ENCODE measurements at regions not wholly inside any gene's neighbourhood (a gene's known extent, or its start where the extent isn't known, plus 50 kb on each side); places are given as distances from the start of the nearest gene placed in this dataset.

DNA sequence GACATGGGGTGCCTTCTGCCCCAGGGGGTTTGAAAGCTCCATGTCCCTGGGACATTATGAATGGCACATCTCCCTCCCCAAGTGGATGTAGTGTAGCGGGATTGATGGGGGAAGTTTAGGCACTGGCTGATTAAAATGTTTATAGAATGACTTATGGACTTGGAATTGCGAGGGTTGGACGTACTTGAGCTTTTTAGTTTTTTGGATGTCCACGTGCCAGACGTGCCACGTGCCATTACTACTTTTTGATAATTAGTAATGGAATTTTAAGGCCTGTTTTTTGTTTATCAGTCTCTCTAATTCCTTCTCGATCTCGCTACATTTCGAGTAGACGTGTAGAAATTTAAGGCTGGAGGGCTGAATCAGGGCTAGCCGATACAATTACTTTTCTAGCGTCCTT, 162.8 kb downstream of the TBXT start:
- TF ChIP-seq, protein P1, sequence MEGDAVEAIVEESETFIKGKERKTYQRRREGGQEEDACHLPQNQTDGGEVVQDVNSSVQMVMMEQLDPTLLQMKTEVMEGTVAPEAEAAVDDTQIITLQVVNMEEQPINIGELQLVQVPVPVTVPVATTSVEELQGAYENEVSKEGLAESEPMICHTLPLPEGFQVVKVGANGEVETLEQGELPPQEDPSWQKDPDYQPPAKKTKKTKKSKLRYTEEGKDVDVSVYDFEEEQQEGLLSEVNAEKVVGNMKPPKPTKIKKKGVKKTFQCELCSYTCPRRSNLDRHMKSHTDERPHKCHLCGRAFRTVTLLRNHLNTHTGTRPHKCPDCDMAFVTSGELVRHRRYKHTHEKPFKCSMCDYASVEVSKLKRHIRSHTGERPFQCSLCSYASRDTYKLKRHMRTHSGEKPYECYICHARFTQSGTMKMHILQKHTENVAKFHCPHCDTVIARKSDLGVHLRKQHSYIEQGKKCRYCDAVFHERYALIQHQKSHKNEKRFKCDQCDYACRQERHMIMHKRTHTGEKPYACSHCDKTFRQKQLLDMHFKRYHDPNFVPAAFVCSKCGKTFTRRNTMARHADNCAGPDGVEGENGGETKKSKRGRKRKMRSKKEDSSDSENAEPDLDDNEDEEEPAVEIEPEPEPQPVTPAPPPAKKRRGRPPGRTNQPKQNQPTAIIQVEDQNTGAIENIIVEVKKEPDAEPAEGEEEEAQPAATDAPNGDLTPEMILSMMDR (IDR thresholded peaks at IDR 0.05): no peak
- no peak for TF ChIP-seq POLR2AphosphoS5 (IDR thresholded peaks at IDR 0.05)
- no peak for TF ChIP-seq POLR2A (IDR thresholded peaks at IDR 0.05)
